Mesenchymal stem cell (in vitro differentiated cells and primary cell): ENCODE measurements at regions not wholly inside any gene's neighbourhood (a gene's known extent, or its start where the extent isn't known, plus 50 kb on each side); places are given as distances from the start of the nearest gene placed in this dataset.

Experiments used
- DNase-seq: peaks from one replicate; pipeline ENCODE4 v3.0.0-alpha.2; 2013
- H2AFZ ChIP-seq: one replicate; pipeline ENCODE4 v1.6.1; 2013; ENCODE audit warnings: low read depth, mild to moderate bottlenecking, control low read depth, inconsistent platforms, low read length, moderate library complexity
- H2AK5ac ChIP-seq: 2 replicates; pipeline ENCODE4 v1.6.1; 2013; ENCODE audit warnings: low read length, moderate library complexity, mild to moderate bottlenecking, inconsistent platforms; ENCODE audit not compliant: severe bottlenecking
- H2BK120ac ChIP-seq: one replicate; pipeline ENCODE4 v1.6.1; 2013; ENCODE audit warnings: low read depth, mild to moderate bottlenecking, inconsistent platforms, low read length, moderate library complexity
- H2BK12ac ChIP-seq, 2 experiments: one replicate each; pipeline ENCODE4 v1.6.1; 2013; ENCODE audit warnings: inconsistent platforms in 2 of 2, low read length in 2 of 2, mild to moderate bottlenecking in 2 of 2, moderate library complexity in 2 of 2, control low read depth in 1 of 2
- H2BK15ac ChIP-seq: one replicate; pipeline ENCODE4 v1.6.1; 2013; ENCODE audit warnings: mild to moderate bottlenecking, low read depth, inconsistent platforms; ENCODE audit not compliant: poor library complexity, severe bottlenecking
- H2BK5ac ChIP-seq: 2 replicates; pipeline ENCODE4 v1.6.1; 2013; ENCODE audit warnings: low read depth, mild to moderate bottlenecking, low read length, control low read depth, inconsistent platforms; ENCODE audit not compliant: poor library complexity, severe bottlenecking
- H3K14ac ChIP-seq, 2 experiments: one replicate each; pipeline ENCODE4 v1.6.1; 2013; ENCODE audit warnings: inconsistent platforms in 2 of 2, low read length in 2 of 2, control low read depth in 1 of 2, mild to moderate bottlenecking in 1 of 2, moderate library complexity in 1 of 2
- H3K18ac ChIP-seq, 2 experiments: one replicate each; pipeline ENCODE4 v1.6.1; 2013; ENCODE audit warnings: inconsistent platforms in 2 of 2, low read length in 2 of 2, control low read depth in 1 of 2, low read depth in 1 of 2, mild to moderate bottlenecking in 1 of 2
- H3K23ac ChIP-seq, 2 experiments: one replicate each; pipeline ENCODE4 v1.6.1; 2013; ENCODE audit warnings: inconsistent platforms in 2 of 2, low read length in 2 of 2, mild to moderate bottlenecking in 2 of 2, moderate library complexity in 2 of 2, control low read depth in 1 of 2
- H3K27ac ChIP-seq: 2 replicates; pipeline ENCODE4 v1.5.1; 2013; ENCODE audit warnings: mild to moderate bottlenecking, moderate library complexity, low read length, control low read depth, inconsistent platforms; ENCODE audit not compliant: poor library complexity, severe bottlenecking
- H3K27me3 ChIP-seq, 2 experiments: 2 replicates each; pipeline versions ENCODE4 v1.6.1 to v1.7.0; 2013; ENCODE audit warnings: low read length in 2 of 2, mild to moderate bottlenecking in 2 of 2, moderate library complexity in 2 of 2, control low read depth in 1 of 2, inconsistent platforms in 1 of 2; ENCODE audit not compliant: control insufficient read depth in 1 of 2, insufficient read depth in 1 of 2
- H3K36me3 ChIP-seq, 2 experiments: 2 replicates each; pipeline versions ENCODE4 v1.6.1 to v1.7.0; 2013; ENCODE audit warnings: low read length in 2 of 2, control low read depth in 1 of 2, inconsistent platforms in 1 of 2, low read depth in 1 of 2, mild to moderate bottlenecking in 1 of 2; ENCODE audit not compliant: insufficient read depth in 2 of 2, control insufficient read depth in 1 of 2
- H3K4ac ChIP-seq, 2 experiments: one replicate each; pipeline ENCODE4 v1.6.1; 2013; ENCODE audit warnings: inconsistent platforms in 2 of 2, low read length in 2 of 2, mild to moderate bottlenecking in 2 of 2, moderate library complexity in 2 of 2, control low read depth in 1 of 2, low read depth in 1 of 2
- H3K4me1 ChIP-seq: 2 replicates; pipeline ENCODE4 v1.6.1; 2013; ENCODE audit warnings: low read depth, low read length, control low read depth; ENCODE audit not compliant: control insufficient read depth, insufficient read depth
- H3K4me2 ChIP-seq: 2 replicates; pipeline ENCODE4 v1.6.1; 2013; ENCODE audit warnings: low read length, mild to moderate bottlenecking, inconsistent platforms; ENCODE audit not compliant: poor library complexity, severe bottlenecking
- H3K4me3 ChIP-seq, 2 experiments: 2 replicates each; pipeline versions ENCODE4 v1.5.1 to v1.7.0; 2013; ENCODE audit warnings: low read length in 2 of 2, mild to moderate bottlenecking in 2 of 2, control low read depth in 1 of 2, low read depth in 1 of 2; ENCODE audit not compliant: insufficient read depth in 1 of 2
- H3K79me1 ChIP-seq: replicated peaks from 2 replicates; pipeline ENCODE4 v1.6.1; 2013; ENCODE audit warnings: mild to moderate bottlenecking, control low read depth, low read length, inconsistent platforms; ENCODE audit not compliant: poor library complexity, severe bottlenecking
- H3K9ac ChIP-seq: 2 replicates; pipeline ENCODE4 v1.7.0; 2013; ENCODE audit warnings: mild to moderate bottlenecking, low read length, moderate library complexity
- H3K9me3 ChIP-seq: 2 replicates; pipeline ENCODE4 v1.7.0; 2013; ENCODE audit warnings: mild to moderate bottlenecking, low read length; ENCODE audit not compliant: control insufficient read depth
- H4K8ac ChIP-seq: one replicate; pipeline ENCODE4 v1.6.1; 2013; ENCODE audit warnings: inconsistent platforms, mild to moderate bottlenecking, low read length, moderate library complexity
- H4K91ac ChIP-seq: one replicate; pipeline ENCODE4 v1.6.1; 2013; ENCODE audit warnings: mild to moderate bottlenecking, low read length, inconsistent platforms
- WGBS: methylation state at CpG from one replicate; pipeline ENCODE4 v1.1.7; 2013; ENCODE audit warnings: mixed read lengths; 5-methylcytosine and 5-hydroxymethylcytosine counted together

- no peak overlapping the region for H4K8ac ChIP-seq
- H3K4ac ChIP-seq = no peak overlapping the region
- no peak overlapping the region for H3K18ac ChIP-seq
- H3K27ac ChIP-seq = no peak overlapping the region
- no peak overlapping the region for H2BK12ac ChIP-seq
- H2BK5ac ChIP-seq = no peak overlapping the region
- H3K4me2 ChIP-seq = no peak overlapping the region
- H2AK5ac ChIP-seq = no peak overlapping the region
- no peaks in the 10 kb centered on the region for H3K36me3 ChIP-seq
- no peak overlapping the region for H3K9ac ChIP-seq
- H4K91ac ChIP-seq = no peak overlapping the region
- no peaks in the 10 kb centered on the region for H3K9me3 ChIP-seq
- H3K23ac ChIP-seq = no peak overlapping the region
- WGBS = 29% methylated on average over 5 of the region's 5 CpGs
- H3K14ac ChIP-seq = no peak overlapping the region
- no peak for DNase-seq
- no peak overlapping the region for H2BK120ac ChIP-seq
- peaks cover 51 to 70% of the 10 kb centered on the region in 2 experiments for H3K27me3 ChIP-seq
- H3K4me1 ChIP-seq = peaks cover 9% of the 10 kb centered on the region
- H2BK15ac ChIP-seq = no peak overlapping the region
- no peak overlapping the region for H3K4me3 ChIP-seq
- no peaks in the 10 kb centered on the region for H3K79me1 ChIP-seq
- no peak overlapping the region for H2AFZ ChIP-seq
Observed at GRCh38 chr5:135710045-135710675, 124.3 kb upstream of the SLC25A48 start.

- no peak for DNase-seq
- Histone ChIP-seq H2AK5ac (no peak overlapping the region), H3K27me3 (peaks cover 41 to 60% of the 10 kb centered on the region in 2 experiments), H2BK15ac (no peak overlapping the region), H3K27ac (no peak overlapping the region), H2BK120ac (no peak overlapping the region), H2BK12ac (no peak overlapping the region), H3K79me1 (no peaks in the 10 kb centered on the region), H3K14ac (no peak overlapping the region), H2AFZ (no peak overlapping the region), H3K4ac (no peak overlapping the region), H3K4me3 (no peak overlapping the region), H3K4me1 (peaks cover 6% of the 10 kb centered on the region), H3K9ac (no peak overlapping the region), H3K18ac (no peak overlapping the region), H2BK5ac (no peak overlapping the region), H3K9me3 (no peaks in the 10 kb centered on the region), H3K23ac (no peak overlapping the region), H4K8ac (no peak overlapping the region), H3K4me2 (no peak overlapping the region), H4K91ac (no peak overlapping the region), H3K36me3 (no peaks in the 10 kb centered on the region)
- 85% methylated on average over 3 of the region's 3 CpGs for WGBS
Observed at GRCh38 chr5:135709208-135709575, 125.3 kb upstream of the SLC25A48 start.

- H3K4ac ChIP-seq = no peak overlapping the region
- H2BK15ac ChIP-seq = no peak overlapping the region
- H3K9ac ChIP-seq = no peak overlapping the region
- no peak overlapping the region for H2BK12ac ChIP-seq
- no peak for DNase-seq
- H3K4me1 ChIP-seq = peaks cover under 1% of the 10 kb centered on the region
- H3K18ac ChIP-seq = no peak overlapping the region
- WGBS = 68% methylated on average over 3 of the region's 3 CpGs
- H3K36me3 ChIP-seq = no peaks in the 10 kb centered on the region
- H2BK120ac ChIP-seq = no peak overlapping the region
- H4K91ac ChIP-seq = no peak overlapping the region
- H3K79me1 ChIP-seq = no peaks in the 10 kb centered on the region
- peaks cover 36 to 60% of the 10 kb centered on the region in 2 experiments for H3K27me3 ChIP-seq
- no peak overlapping the region for H3K4me2 ChIP-seq
- H2BK5ac ChIP-seq = no peak overlapping the region
- H2AFZ ChIP-seq = no peak overlapping the region
- H3K9me3 ChIP-seq = no peaks in the 10 kb centered on the region
- no peak overlapping the region for H2AK5ac ChIP-seq
- H3K23ac ChIP-seq = no peak overlapping the region
- H4K8ac ChIP-seq = no peak overlapping the region
- no peak overlapping the region for H3K14ac ChIP-seq
- H3K27ac ChIP-seq = no peak overlapping the region
- no peak overlapping the region for H3K4me3 ChIP-seq
Observed at GRCh38 chr5:135708481-135709207, 125.8 kb upstream of the SLC25A48 start.

GRCh38 chr5:135707302-135707701 lies 127.2 kb upstream of the SLC25A48 start:
- H2BK5ac ChIP-seq = no peak overlapping the region
- H2AK5ac ChIP-seq = no peak overlapping the region
- no peak overlapping the region for H2BK120ac ChIP-seq
- no peak overlapping the region for H2BK12ac ChIP-seq
- no peaks in the 10 kb centered on the region for H3K4me1 ChIP-seq
- H3K4ac ChIP-seq = no peak overlapping the region
- H2AFZ ChIP-seq = no peak overlapping the region
- H3K18ac ChIP-seq = no peak overlapping the region
- 94% methylated on average over 5 of the region's 5 CpGs for WGBS
- H3K9ac ChIP-seq = no peak overlapping the region
- H3K4me3 ChIP-seq = no peak overlapping the region
- peaks cover 22 to 57% of the 10 kb centered on the region in 2 experiments for H3K27me3 ChIP-seq
- H3K9me3 ChIP-seq = no peaks in the 10 kb centered on the region
- H2BK15ac ChIP-seq = no peak overlapping the region
- no peak overlapping the region for H4K8ac ChIP-seq
- H3K36me3 ChIP-seq = no peaks in the 10 kb centered on the region
- H3K4me2 ChIP-seq = no peak overlapping the region
- no peak overlapping the region for H3K27ac ChIP-seq
- DNase-seq = no peak
- no peaks in the 10 kb centered on the region for H3K79me1 ChIP-seq
- no peak overlapping the region for H4K91ac ChIP-seq
- H3K23ac ChIP-seq = no peak overlapping the region
- no peak overlapping the region for H3K14ac ChIP-seq
